BLaER1 (cell line): ENCODE measurements at regions not wholly inside any gene's neighbourhood (a gene's known extent, or its start where the extent isn't known, plus 50 kb on each side); places are given as distances from the start of the nearest gene placed in this dataset.

Experiments used
- H3K27ac ChIP-seq: shearing (Covaris generic); formaldehyde crosslinking; 2 replicates; pipeline ENCODE4 v1.8.1; 2022
- H3K27me3 ChIP-seq: shearing (Covaris generic); formaldehyde crosslinking; 2 replicates; pipeline ENCODE4 v1.8.1; 2022
- H3K36me3 ChIP-seq: shearing (Covaris generic); formaldehyde crosslinking; 2 replicates; pipeline ENCODE4 v1.8.1; 2022
- H3K4me1 ChIP-seq: shearing (Covaris generic); formaldehyde crosslinking; 2 replicates; pipeline ENCODE4 v1.8.1; 2022
- H3K4me2 ChIP-seq: shearing (Covaris generic); formaldehyde crosslinking; 2 replicates; pipeline ENCODE4 v1.8.1; 2022
- H3K4me3 ChIP-seq: shearing (Covaris generic); formaldehyde crosslinking; 2 replicates; pipeline ENCODE4 v1.8.1; 2022
- H3K9ac ChIP-seq: shearing (Covaris generic); formaldehyde crosslinking; 2 replicates; pipeline ENCODE4 v1.8.1; 2022
- H3K9me3 ChIP-seq: shearing (Covaris generic); formaldehyde crosslinking; 2 replicates; pipeline ENCODE4 v1.8.1; 2022
- H4K20me1 ChIP-seq: shearing (Covaris generic); formaldehyde crosslinking; 2 replicates; pipeline ENCODE4 v1.8.1; 2022
- Cebpa-rat ChIP-seq: shearing (Covaris generic); IDR thresholded peaks from 2 replicates; pipeline ENCODE4 v1.8.1; 2022

- TF ChIP-seq Cebpa-rat, result no peak
These were observed 360.8 kb upstream of the KCNN2 start for GRCh38 chr5:114001076-114001475.

GRCh38 chr5:114006582-114006981, 355.3 kb upstream of the KCNN2 start:
- no peaks in the 10 kb centered on the region for H3K36me3 ChIP-seq
- H4K20me1 ChIP-seq, result no peaks in the 10 kb centered on the region
- no peaks in the 10 kb centered on the region for H3K9me3 ChIP-seq
- H3K27me3 ChIP-seq, result no peaks in the 10 kb centered on the region
- H3K4me3 ChIP-seq, result no peak overlapping the region
- no peak for TF ChIP-seq Cebpa-rat
- H3K4me1 ChIP-seq, result no peaks in the 10 kb centered on the region
- H3K9ac ChIP-seq, result no peak overlapping the region
- no peak overlapping the region for H3K4me2 ChIP-seq
- H3K27ac ChIP-seq, result no peak overlapping the region

More at GRCh38 chr5:114001076-114001475, 360.8 kb upstream of the KCNN2 start:
- Histone ChIP-seq H3K4me2 (no peak overlapping the region), H3K9ac (no peak overlapping the region), H3K27me3 (no peaks in the 10 kb centered on the region), H3K36me3 (no peaks in the 10 kb centered on the region), H3K4me3 (no peak overlapping the region), H3K9me3 (no peaks in the 10 kb centered on the region), H3K4me1 (no peaks in the 10 kb centered on the region), H4K20me1 (no peaks in the 10 kb centered on the region), H3K27ac (no peak overlapping the region)

DNA sequence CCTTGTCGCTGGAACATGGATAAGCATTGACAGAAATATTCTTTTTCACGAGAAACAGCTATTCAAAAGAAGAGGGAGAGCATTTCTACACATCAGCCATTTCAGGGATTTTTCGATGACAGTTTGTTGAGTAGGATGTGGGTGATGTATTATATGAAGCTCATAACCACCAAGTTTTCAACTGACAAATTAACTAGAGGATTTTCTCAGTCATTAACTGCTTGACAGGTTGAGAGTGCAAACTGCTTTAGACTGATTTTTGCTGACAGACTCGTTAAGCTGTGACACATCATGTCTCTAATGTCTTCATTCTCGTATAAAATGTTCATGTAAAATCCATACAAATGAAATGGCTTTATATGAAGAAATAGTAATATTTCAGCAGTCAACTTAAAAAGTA, 354.2 kb upstream of the KCNN2 start:
- H3K9ac ChIP-seq, result no peak overlapping the region
- no peak for TF ChIP-seq Cebpa-rat

DNA sequence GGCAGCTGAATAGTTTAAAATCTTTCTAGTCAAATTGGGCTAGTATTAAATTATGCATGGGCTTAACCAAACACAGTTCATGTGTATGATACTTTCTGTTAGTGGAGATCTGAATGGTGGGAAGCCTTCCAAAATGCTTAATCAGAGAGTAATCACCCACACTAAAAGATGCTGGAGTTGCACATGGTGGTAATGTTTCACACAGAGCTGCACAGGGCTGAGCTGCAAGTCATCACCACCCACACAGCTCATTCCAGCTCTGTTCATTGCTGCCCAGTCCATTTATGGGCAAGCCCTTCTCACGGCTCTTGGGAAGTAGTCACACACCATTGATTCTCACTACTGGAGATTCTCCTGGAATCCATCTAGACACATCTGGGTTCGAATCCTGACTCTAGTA, 351.5 kb upstream of the KCNN2 start:
- no peaks in the 10 kb centered on the region for H3K36me3 ChIP-seq
- H3K9ac ChIP-seq, result no peak overlapping the region
- H3K9me3 ChIP-seq, result no peaks in the 10 kb centered on the region
- H3K4me2 ChIP-seq, result no peak overlapping the region
- no peaks in the 10 kb centered on the region for H4K20me1 ChIP-seq
- H3K4me1 ChIP-seq, result no peaks in the 10 kb centered on the region
- no peak overlapping the region for H3K27ac ChIP-seq
- no peak for TF ChIP-seq Cebpa-rat
- no peaks in the 10 kb centered on the region for H3K27me3 ChIP-seq
- H3K4me3 ChIP-seq, result no peak overlapping the region

More for the DNA sequence above, 354.2 kb upstream of the KCNN2 start:
- Histone ChIP-seq H3K4me1 (no peaks in the 10 kb centered on the region), H3K36me3 (no peaks in the 10 kb centered on the region), H3K27me3 (no peaks in the 10 kb centered on the region), H3K27ac (no peak overlapping the region), H3K9me3 (no peaks in the 10 kb centered on the region), H3K4me3 (no peak overlapping the region), H3K4me2 (no peak overlapping the region), H4K20me1 (no peaks in the 10 kb centered on the region)

DNA sequence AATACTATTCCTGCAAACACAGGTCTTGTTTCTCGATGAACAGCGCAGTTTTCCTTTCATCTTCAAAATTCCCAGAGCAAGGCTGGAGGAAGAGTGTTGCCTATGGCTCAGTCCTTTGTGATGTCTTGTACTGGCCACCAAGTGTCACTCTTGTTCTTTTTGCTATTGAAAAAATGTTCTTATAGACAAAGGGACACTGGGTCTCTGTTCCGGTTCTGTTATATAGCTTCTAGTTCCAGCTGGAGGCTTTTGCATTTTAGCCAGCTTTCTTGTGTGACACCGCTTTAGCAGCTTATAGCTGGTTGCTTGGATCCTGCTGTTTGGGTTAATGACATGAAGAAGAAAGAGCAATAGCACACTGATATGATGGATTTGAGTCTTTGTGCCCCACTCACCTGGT, 343.7 kb upstream of the KCNN2 start:
- H3K27me3 ChIP-seq, result no peaks in the 10 kb centered on the region
- H3K4me1 ChIP-seq, result no peaks in the 10 kb centered on the region
- no peak for TF ChIP-seq Cebpa-rat
- H3K9ac ChIP-seq, result no peak overlapping the region
- H3K27ac ChIP-seq, result no peak overlapping the region
- no peaks in the 10 kb centered on the region for H4K20me1 ChIP-seq
- no peaks in the 10 kb centered on the region for H3K36me3 ChIP-seq
- no peaks in the 10 kb centered on the region for H3K9me3 ChIP-seq
- no peak overlapping the region for H3K4me3 ChIP-seq
- H3K4me2 ChIP-seq, result no peak overlapping the region

GRCh38 chr5:114038756-114039155, 323.1 kb upstream of the KCNN2 start:
- no peaks in the 10 kb centered on the region for H3K4me1 ChIP-seq
- H4K20me1 ChIP-seq, result no peaks in the 10 kb centered on the region
- no peak overlapping the region for H3K4me2 ChIP-seq
- H3K9ac ChIP-seq, result no peak overlapping the region
- H3K36me3 ChIP-seq, result no peaks in the 10 kb centered on the region
- no peak overlapping the region for H3K4me3 ChIP-seq
- no peaks in the 10 kb centered on the region for H3K9me3 ChIP-seq
- H3K27me3 ChIP-seq, result no peaks in the 10 kb centered on the region
- H3K27ac ChIP-seq, result no peak overlapping the region
- TF ChIP-seq Cebpa-rat, result no peak

- no peaks in the 10 kb centered on the region for H3K27me3 ChIP-seq
- H3K27ac ChIP-seq, result no peak overlapping the region
- peaks cover 9% of the 10 kb centered on the region for H3K4me1 ChIP-seq
- H3K4me3 ChIP-seq, result no peak overlapping the region
- no peaks in the 10 kb centered on the region for H3K36me3 ChIP-seq
- no peak for TF ChIP-seq Cebpa-rat
- no peak overlapping the region for H3K9ac ChIP-seq
- H3K9me3 ChIP-seq, result no peaks in the 10 kb centered on the region
- H3K4me2 ChIP-seq, result 0 out of 2 replicates have a peak overlapping the region, but pooled peaks have one; percentile 42
- H4K20me1 ChIP-seq, result no peaks in the 10 kb centered on the region
These were observed 311.8 kb upstream of the KCNN2 start for GRCh38 chr5:114050087-114050486.

DNA sequence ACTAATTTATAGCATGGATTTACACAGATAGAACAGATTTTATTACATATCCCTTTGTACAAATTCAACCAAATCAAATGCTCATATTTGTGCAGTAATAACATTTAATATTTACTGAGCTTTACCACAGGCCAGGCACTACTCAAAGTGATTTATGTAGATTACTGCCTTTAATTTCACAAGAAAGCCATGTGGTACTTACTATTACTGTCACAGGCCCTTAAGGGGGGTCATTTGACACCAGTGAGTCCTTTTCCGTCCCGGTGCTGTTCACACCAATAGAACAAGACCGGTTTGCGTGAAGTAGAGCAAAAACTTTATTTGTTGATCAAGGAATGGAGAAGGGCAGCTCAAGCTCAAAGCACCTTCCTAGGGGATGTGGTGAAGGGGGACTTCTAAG, 308.5 kb upstream of the KCNN2 start:
- no peak overlapping the region for H3K4me2 ChIP-seq
- H3K27ac ChIP-seq, result no peak overlapping the region
- no peaks in the 10 kb centered on the region for H3K36me3 ChIP-seq
- peaks cover 8% of the 10 kb centered on the region; the same call in 1 of the 2 replicates for H3K27me3 ChIP-seq
- no peak overlapping the region for H3K9ac ChIP-seq
- H3K9me3 ChIP-seq, result peaks cover 14% of the 10 kb centered on the region
- no peaks in the 10 kb centered on the region for H4K20me1 ChIP-seq
- no peak for TF ChIP-seq Cebpa-rat
- H3K4me3 ChIP-seq, result no peak overlapping the region
- H3K4me1 ChIP-seq, result peaks cover 9% of the 10 kb centered on the region

DNA sequence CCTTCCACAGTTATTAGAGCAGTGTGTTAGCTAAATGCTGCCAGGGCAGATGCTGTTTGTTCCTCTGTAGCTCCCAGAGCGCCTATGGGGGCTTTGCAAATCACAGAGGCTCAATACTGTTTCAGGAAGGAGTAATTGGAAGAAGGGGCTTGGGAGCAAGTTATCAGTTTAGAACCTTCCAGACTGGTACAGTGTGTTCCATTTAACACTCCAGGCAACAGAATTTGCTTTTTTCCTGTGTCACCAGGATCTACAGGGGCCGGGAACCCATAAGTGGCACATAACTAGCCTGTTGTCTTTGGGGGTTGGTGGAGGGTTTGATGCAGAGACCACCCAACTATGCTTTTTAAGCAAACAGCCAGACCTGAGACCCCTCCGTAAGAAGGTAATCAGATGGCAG, 307.3 kb upstream of the KCNN2 start:
- H3K9me3 ChIP-seq, result peaks cover 14% of the 10 kb centered on the region
- H3K4me1 ChIP-seq, result peaks cover 4% of the 10 kb centered on the region
- no peak overlapping the region for H3K4me2 ChIP-seq
- peaks cover 8% of the 10 kb centered on the region; the same call in 1 of the 2 replicates for H3K27me3 ChIP-seq
- no peak overlapping the region for H3K27ac ChIP-seq
- H3K36me3 ChIP-seq, result no peaks in the 10 kb centered on the region
- no peak overlapping the region for H3K4me3 ChIP-seq
- no peak overlapping the region for H3K9ac ChIP-seq
- H4K20me1 ChIP-seq, result no peaks in the 10 kb centered on the region
- no peak for TF ChIP-seq Cebpa-rat

- no peak overlapping the region for H3K27ac ChIP-seq
- H3K4me2 ChIP-seq, result no peak overlapping the region
- no peak overlapping the region for H3K4me3 ChIP-seq
- peaks cover 14% of the 10 kb centered on the region for H3K9me3 ChIP-seq
- H3K4me1 ChIP-seq, result no peaks in the 10 kb centered on the region
- no peak overlapping the region for H3K9ac ChIP-seq
- H3K36me3 ChIP-seq, result no peaks in the 10 kb centered on the region
- H3K27me3 ChIP-seq, result peaks cover 8% of the 10 kb centered on the region; the same call in 1 of the 2 replicates
- no peaks in the 10 kb centered on the region for H4K20me1 ChIP-seq
- TF ChIP-seq Cebpa-rat, result no peak
These were observed 306.3 kb upstream of the KCNN2 start for GRCh38 chr5:114055318-114056184.
